K562 (cell line): ENCODE measurements at regions not wholly inside any gene's neighbourhood (a gene's known extent, or its start where the extent isn't known, plus 50 kb on each side); places are given as distances from the start of the nearest gene placed in this dataset.

Experiments used
- MCM5 ChIP-seq: fragments of 450-650 bp; IDR thresholded peaks from 2 replicates; pipeline ENCODE4 v1.6.1; 2016; ENCODE audit warnings: low read depth
- ZNF24 ChIP-seq: fragments of 450-650 bp; IDR thresholded peaks from 2 replicates; pipeline ENCODE4 v1.6.1; 2016

- no peak for TF ChIP-seq MCM5
- no peak for TF ChIP-seq ZNF24
Measured at GRCh38 chr12:59010118-59010517, 89.8 kb upstream of the LRIG3 start.
